IMR-90 (cell line): ENCODE measurements at regions not wholly inside any gene's neighbourhood (a gene's known extent, or its start where the extent isn't known, plus 50 kb on each side); places are given as distances from the start of the nearest gene placed in this dataset.

Experiments used
- ATAC-seq: fragments of 200-7000 bp; cut with Tn5 transposase; 2 replicates; pipeline ENCODE4 v1.9.1; 2020; ENCODE audit warnings: low read depth, mild to moderate bottlenecking, moderate library complexity
- BruUV-seq: library from RNA; stranded (reverse); fragments of 400-500 nt; replicated peaks from 2 replicates; lab custom pipeline; 2021; lab: Mats Ljungman, UMichigan
- CTCF ChIA-PET: fragments of 300-600 bp; formaldehyde crosslinking; extraction: SDS; loops from one replicate; lab custom pipeline; 2021; ENCODE audit warnings: antibody characterized with exemption; lab: Yijun Ruan, JAX
- POLR2A ChIA-PET: fragments of 300-600 bp; sonication (Branson Sonifier 250); formaldehyde crosslinking; loops from one replicate; lab custom pipeline; 2022; ENCODE audit warnings: antibody characterized with exemption; ENCODE audit not compliant: unreplicated experiment; lab: Charles Lee
- DNase-seq: peaks from one replicate; pipeline ENCODE4 v3.0.0; 2013
- H2AFZ ChIP-seq: replicated peaks from 2 replicates; pipeline ENCODE3; 2013; ENCODE audit warnings: low read length, mild to moderate bottlenecking; ENCODE audit not compliant: poor library complexity
- H2AK5ac ChIP-seq: 2 replicates; pipeline ENCODE4 v1.6.1; 2013; ENCODE audit warnings: low read depth, low read length, inconsistent platforms
- H2AK9ac ChIP-seq: replicated peaks from 2 replicates; pipeline ENCODE3; 2013; ENCODE audit warnings: mild to moderate bottlenecking, low read depth, low read length, moderate library complexity; ENCODE audit not compliant: poor library complexity
- H2BK120ac ChIP-seq: 2 replicates; pipeline ENCODE4 v1.6.1; 2013; ENCODE audit warnings: low read depth, low read length, inconsistent platforms
- H2BK15ac ChIP-seq: 3 replicates; pipeline ENCODE4 v1.6.1; 2013; ENCODE audit warnings: low read depth, low read length, inconsistent platforms
- H2BK20ac ChIP-seq: 2 replicates; pipeline ENCODE4 v1.6.1; 2013; ENCODE audit warnings: low read depth, mild to moderate bottlenecking, inconsistent platforms, low read length, moderate library complexity
- H2BK5ac ChIP-seq: 2 replicates; pipeline ENCODE4 v1.6.1; 2013; ENCODE audit warnings: mild to moderate bottlenecking, low read depth, low read length, inconsistent platforms; ENCODE audit not compliant: poor library complexity, severe bottlenecking
- H3K14ac ChIP-seq: replicated peaks from 2 replicates; pipeline ENCODE4 v1.6.1; 2013; ENCODE audit warnings: low read depth, low read length, inconsistent platforms
- H3K18ac ChIP-seq: 2 replicates; pipeline ENCODE4 v1.6.1; 2013; ENCODE audit warnings: low read depth, low read length, control low read depth
- H3K23ac ChIP-seq: 2 replicates; pipeline ENCODE4 v1.6.1; 2013; ENCODE audit warnings: low read depth, low read length, inconsistent platforms
- H3K27ac ChIP-seq: 2 replicates; pipeline ENCODE4 v1.5.1; 2013; ENCODE audit warnings: mild to moderate bottlenecking, control low read depth, low read length; ENCODE audit not compliant: insufficient read depth
- H3K27me3 ChIP-seq: 2 replicates; pipeline ENCODE4 v1.6.1; 2013; ENCODE audit warnings: low read length; ENCODE audit not compliant: control insufficient read depth, insufficient read depth
- H3K36me3 ChIP-seq: 2 replicates; pipeline ENCODE4 v1.6.1; 2013; ENCODE audit warnings: low read length, mixed read lengths; ENCODE audit not compliant: control insufficient read depth, insufficient read depth
- H3K4ac ChIP-seq: 2 replicates; pipeline ENCODE4 v1.6.1; 2013; ENCODE audit warnings: low read depth, low read length, inconsistent platforms
- H3K4me1 ChIP-seq: 2 replicates; pipeline ENCODE4 v1.6.1; 2013; ENCODE audit warnings: low read length, mixed read lengths; ENCODE audit not compliant: control insufficient read depth, insufficient read depth
- H3K4me2 ChIP-seq: 2 replicates; pipeline ENCODE4 v1.6.1; 2013; ENCODE audit warnings: low read depth, mild to moderate bottlenecking, control low read depth, low read length, moderate library complexity
- H3K4me3 ChIP-seq: 2 replicates; pipeline ENCODE4 v1.5.1; 2013; ENCODE audit warnings: low read depth, mild to moderate bottlenecking, control low read depth, low read length, moderate library complexity; ENCODE audit not compliant: insufficient read depth
- H3K56ac ChIP-seq: 2 replicates; pipeline ENCODE4 v1.6.1; 2013; ENCODE audit warnings: low read length, inconsistent platforms; ENCODE audit not compliant: insufficient read depth; ENCODE audit errors: extremely low read depth
- H3K79me1 ChIP-seq, 2 experiments: 2 replicates each; pipeline ENCODE4 v1.6.1; 2013; ENCODE audit warnings: low read length in 2 of 2, inconsistent platforms in 1 of 2, low read depth in 1 of 2
- H3K9ac ChIP-seq: 2 replicates; pipeline ENCODE4 v1.6.1; 2013; ENCODE audit warnings: low read depth, low read length, control low read depth
- H3K9me1 ChIP-seq: 2 replicates; pipeline ENCODE4 v1.6.1; 2013; ENCODE audit warnings: low read length, inconsistent platforms; ENCODE audit not compliant: insufficient read depth
- H3K9me3 ChIP-seq: 2 replicates; pipeline ENCODE4 v1.6.1; 2013; ENCODE audit warnings: low read length; ENCODE audit not compliant: control insufficient read depth, insufficient read depth
- H4K20me1 ChIP-seq: 2 replicates; pipeline ENCODE4 v1.6.1; 2013; ENCODE audit warnings: low read length, inconsistent platforms; ENCODE audit not compliant: insufficient read depth
- H4K5ac ChIP-seq: 2 replicates; pipeline ENCODE4 v1.6.1; 2013; ENCODE audit warnings: mild to moderate bottlenecking, low read depth, low read length, control low read depth
- H4K8ac ChIP-seq, 2 experiments: 2 replicates each; pipeline ENCODE4 v1.6.1; 2013; ENCODE audit warnings: low read depth in 2 of 2, low read length in 2 of 2, control low read depth in 1 of 2, inconsistent platforms in 1 of 2
- H4K91ac ChIP-seq: 2 replicates; pipeline ENCODE4 v1.6.1; 2013; ENCODE audit warnings: low read depth, low read length, inconsistent platforms; ENCODE audit not compliant: insufficient read depth
- BHLHE40 ChIP-seq: fragments of 150-350 bp; IDR thresholded peaks from 2 replicates; pipeline ENCODE4 v1.6.1; 2016; ENCODE audit warnings: mild to moderate bottlenecking, low read depth, low read length
- CEBPB ChIP-seq: IDR thresholded peaks from 2 replicates; pipeline ENCODE4 v1.6.1; 2012; ENCODE audit warnings: low read depth, low read length, improper control_type of control experiment
- CHD1 ChIP-seq: IDR thresholded peaks from 2 replicates; pipeline ENCODE4 v1.6.1; 2012; ENCODE audit warnings: low read depth, low read length, improper control_type of control experiment
- CTCF ChIP-seq: conservative IDR thresholded peaks from 2 replicates; pipeline ENCODE4 v1.5.1; 2012; ENCODE audit warnings: mild to moderate bottlenecking, low read depth, low read length, improper control_type of control experiment
- FOS ChIP-seq: fragments of 150-350 bp; IDR thresholded peaks from 2 replicates; pipeline ENCODE4 v1.6.1; 2016; ENCODE audit warnings: low read depth, low read length
- MAFK ChIP-seq: IDR thresholded peaks from 2 replicates; pipeline ENCODE4 v1.6.1; 2012; ENCODE audit warnings: low read depth, low read length, improper control_type of control experiment
- MAZ ChIP-seq: IDR thresholded peaks from 2 replicates; pipeline ENCODE4 v1.6.1; 2012; ENCODE audit warnings: low read depth, mild to moderate bottlenecking, low read length, improper control_type of control experiment, moderate library complexity, borderline replicate concordance
- MXI1 ChIP-seq: IDR thresholded peaks from 2 replicates; pipeline ENCODE4 v1.6.1; 2012; ENCODE audit warnings: low read depth, mild to moderate bottlenecking, low read length, moderate library complexity, borderline replicate concordance
- NFE2L2 ChIP-seq: fragments of 150-350 bp; IDR thresholded peaks from 2 replicates; pipeline ENCODE4 v1.6.1; 2016; ENCODE audit warnings: low read depth, mild to moderate bottlenecking, low read length
- POLR2A ChIP-seq: IDR thresholded peaks from 2 replicates; pipeline ENCODE4 v1.6.1; 2012; ENCODE audit warnings: mild to moderate bottlenecking, low read depth, low read length
- RAD21 ChIP-seq: IDR thresholded peaks from 2 replicates; pipeline ENCODE4 v1.6.1; 2012; ENCODE audit warnings: low read length, improper control_type of control experiment
- RCOR1 ChIP-seq: IDR thresholded peaks from 2 replicates; pipeline ENCODE4 v1.6.1; 2012; ENCODE audit warnings: mild to moderate bottlenecking, low read length, improper control_type of control experiment; ENCODE audit not compliant: insufficient replicate concordance
- RFX5 ChIP-seq: IDR thresholded peaks from 2 replicates; pipeline ENCODE4 v1.8.0; 2012; ENCODE audit warnings: low read depth, mild to moderate bottlenecking, low read length, moderate library complexity
- SMC3 ChIP-seq: fragments of 150-350 bp; IDR thresholded peaks from 2 replicates; pipeline ENCODE4 v1.6.1; 2016; ENCODE audit warnings: low read depth, mild to moderate bottlenecking, antibody characterized with exemption, low read length, moderate library complexity
- WGBS, 2 experiments: methylation state at CpG; one replicate each; pipeline versions ENCODE4 v1.1.5 to v1.1.7; 2013; ENCODE audit warnings: missing lambda C conversion rate in 2 of 2; ENCODE audit not compliant: insufficient read length in 1 of 2; ENCODE audit errors: extremely low coverage in 2 of 2; 5-methylcytosine and 5-hydroxymethylcytosine counted together
- dilution Hi-C: fragments of 300-500 bp; cut with HindIII; formaldehyde crosslinking; loops from one replicate; pipeline ENCODE4 v1.14.3; 2018; ENCODE audit warnings: low sequenced_read_pairs; ENCODE audit not compliant: unreplicated experiment
- in situ Hi-C: fragments of 300-500 bp; cut with MboI; formaldehyde crosslinking; loops from 3 replicates; pipeline ENCODE4 v1.14.3; 2019; ENCODE audit warnings: low sequenced_read_pairs, inconsistent platforms, mixed read lengths
- intact Hi-C: fragments of 100-400 bp; cut with micrococcal nuclease; formaldehyde crosslinking; loops from 2 replicates; pipeline ENCODE4 v1.10.0; 2022
- TF ChIP-seq, protein P1 (sequence below): fragments of 150-350 bp; IDR thresholded peaks from 2 replicates; pipeline ENCODE4 v1.6.1; 2016; ENCODE audit warnings: low read depth, mild to moderate bottlenecking, low read length, moderate library complexity, borderline replicate concordance
- TF ChIP-seq, protein P2 (sequence below): fragments of 150-350 bp; IDR thresholded peaks from 2 replicates; pipeline ENCODE4 v1.6.1; 2017; ENCODE audit warnings: mild to moderate bottlenecking, antibody characterized with exemption, low read length, low read depth

DNA sequence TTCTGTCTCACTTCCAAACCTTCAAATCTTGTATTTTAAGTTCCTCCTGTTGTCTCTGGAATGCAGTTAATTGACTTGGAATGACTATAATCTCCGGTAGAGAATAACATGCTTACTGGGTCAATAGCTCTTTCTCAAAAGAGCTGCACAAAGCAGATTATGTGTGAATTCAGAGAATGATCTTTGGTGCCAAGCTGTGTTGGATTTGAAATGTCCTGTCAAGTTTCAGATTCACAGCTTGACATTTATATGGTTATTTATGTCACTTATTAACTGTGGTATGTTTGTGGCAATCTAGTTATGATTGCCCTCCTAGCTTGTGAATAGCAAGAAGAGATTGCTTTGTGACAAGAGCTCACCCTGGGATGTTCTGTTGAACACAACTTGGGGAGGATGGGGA is 128.3 kb upstream of the KCNE2 start:
- Histone ChIP-seq H3K18ac (no peak overlapping the region), H3K23ac (no peak overlapping the region), H3K27ac (no peak overlapping the region), H3K4me2 (no peak overlapping the region), H3K4me3 (no peak overlapping the region), H3K9ac (no peak overlapping the region), H4K20me1 (no peaks in the 10 kb centered on the region), H3K9me3 (no peaks in the 10 kb centered on the region; the same call in 1 of the 2 replicates), H4K8ac (no peak overlapping the region), H2BK20ac (no peak overlapping the region), H2AK9ac (no peak overlapping the region), H3K27me3 (peaks cover 24% of the 10 kb centered on the region), H3K4ac (no peak overlapping the region), H3K79me1 (no peaks in the 10 kb centered on the region), H4K91ac (no peak overlapping the region), H4K5ac (no peak overlapping the region), H3K14ac (no peak overlapping the region), H2BK120ac (no peak overlapping the region), H3K56ac (no peak overlapping the region), H2AK5ac (no peak overlapping the region), H3K9me1 (no peaks in the 10 kb centered on the region), H2AFZ (no peak overlapping the region), H3K36me3 (no peaks in the 10 kb centered on the region), H2BK5ac (no peak overlapping the region), H3K4me1 (no peaks in the 10 kb centered on the region), H2BK15ac (no peak overlapping the region)
- no CpG with 5 or more reads among the region's 1 CpG for whole genome bisulfite sequencing, 2 experiments
- intact Hi-C loops = no loop called here
- TF ChIP-seq MAFK (no peak), MAZ (no peak), RAD21 (no peak), SMC3 (no peak), FOS (no peak), CHD1 (no peak), RFX5 (no peak), BHLHE40 (no peak), MXI1 (no peak), CEBPB (no peak), RCOR1 (no peak), POLR2A (no peak), CTCF (no peak), NFE2L2 (no peak)
- TF ChIP-seq, protein P1, sequence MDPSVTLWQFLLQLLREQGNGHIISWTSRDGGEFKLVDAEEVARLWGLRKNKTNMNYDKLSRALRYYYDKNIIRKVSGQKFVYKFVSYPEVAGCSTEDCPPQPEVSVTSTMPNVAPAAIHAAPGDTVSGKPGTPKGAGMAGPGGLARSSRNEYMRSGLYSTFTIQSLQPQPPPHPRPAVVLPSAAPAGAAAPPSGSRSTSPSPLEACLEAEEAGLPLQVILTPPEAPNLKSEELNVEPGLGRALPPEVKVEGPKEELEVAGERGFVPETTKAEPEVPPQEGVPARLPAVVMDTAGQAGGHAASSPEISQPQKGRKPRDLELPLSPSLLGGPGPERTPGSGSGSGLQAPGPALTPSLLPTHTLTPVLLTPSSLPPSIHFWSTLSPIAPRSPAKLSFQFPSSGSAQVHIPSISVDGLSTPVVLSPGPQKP = no peak
- TF ChIP-seq, protein P2, sequence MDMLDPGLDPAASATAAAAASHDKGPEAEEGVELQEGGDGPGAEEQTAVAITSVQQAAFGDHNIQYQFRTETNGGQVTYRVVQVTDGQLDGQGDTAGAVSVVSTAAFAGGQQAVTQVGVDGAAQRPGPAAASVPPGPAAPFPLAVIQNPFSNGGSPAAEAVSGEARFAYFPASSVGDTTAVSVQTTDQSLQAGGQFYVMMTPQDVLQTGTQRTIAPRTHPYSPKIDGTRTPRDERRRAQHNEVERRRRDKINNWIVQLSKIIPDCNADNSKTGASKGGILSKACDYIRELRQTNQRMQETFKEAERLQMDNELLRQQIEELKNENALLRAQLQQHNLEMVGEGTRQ = no peak
- ChIA-PET POLR2A (no interaction called here), CTCF (interaction anchor here (1.1 kb wide), 1 partner anchor 312 kb away, joined by 3 read pairs; no protein-coding TSS in a partner anchor)
- no TSS peak for BruUV-seq
- dilution Hi-C loops = no loop called here
- in situ Hi-C loops = no loop called here
- no peak for DNase-seq
- no peak for ATAC-seq
